ENCODE measurements at regions not wholly inside any gene's neighbourhood (a gene's known extent, or its start where the extent isn't known, plus 50 kb on each side); places are given as distances from the start of the nearest gene placed in this dataset.

- no peak for DNase-seq (ENCODE audit: insufficient read length, low spot score)
- no peak for TF ChIP-seq SPI1 (IDR thresholded peaks at IDR 0.05; ENCODE audit: low read depth, low read length)
- no peak for TF ChIP-seq PAX5 (IDR thresholded peaks at IDR 0.05; ENCODE audit: insufficient read depth, low read length, severe bottlenecking)
- TF ChIP-seq POU2F2 (IDR thresholded peaks at IDR 0.05; ENCODE audit: low read depth, low read length) = no peak
- TF ChIP-seq TAF1 (IDR thresholded peaks at IDR 0.05; ENCODE audit: low read depth, low read length) = no peak
- no peak for FAIRE-seq
Measured at GRCh38 chr7:156168434-156168833, 356.2 kb upstream of the SHH start.

- FAIRE-seq (no peak), DNase-seq (ENCODE audit: insufficient read length, low spot score) (no peak)
- TF ChIP-seq SPI1 (IDR thresholded peaks at IDR 0.05; ENCODE audit: low read depth, low read length) = no peak
- no peak for TF ChIP-seq POLR2AphosphoS5 (IDR thresholded peaks at IDR 0.05; ENCODE audit: low read depth, low read length)
- TF ChIP-seq POU2F2 (IDR thresholded peaks at IDR 0.05; ENCODE audit: low read depth, low read length) = no peak
- TF ChIP-seq PAX5 (IDR thresholded peaks at IDR 0.05; ENCODE audit: insufficient read depth, low read length, severe bottlenecking) = no peak
- TF ChIP-seq POLR2A (IDR thresholded peaks at IDR 0.05; ENCODE audit: low read depth, low read length) = no peak
- no peak for TF ChIP-seq TAF1 (IDR thresholded peaks at IDR 0.05; ENCODE audit: low read depth, low read length)
Measured at GRCh38 chr7:156167987-156168386, 355.7 kb upstream of the SHH start.

DNA sequence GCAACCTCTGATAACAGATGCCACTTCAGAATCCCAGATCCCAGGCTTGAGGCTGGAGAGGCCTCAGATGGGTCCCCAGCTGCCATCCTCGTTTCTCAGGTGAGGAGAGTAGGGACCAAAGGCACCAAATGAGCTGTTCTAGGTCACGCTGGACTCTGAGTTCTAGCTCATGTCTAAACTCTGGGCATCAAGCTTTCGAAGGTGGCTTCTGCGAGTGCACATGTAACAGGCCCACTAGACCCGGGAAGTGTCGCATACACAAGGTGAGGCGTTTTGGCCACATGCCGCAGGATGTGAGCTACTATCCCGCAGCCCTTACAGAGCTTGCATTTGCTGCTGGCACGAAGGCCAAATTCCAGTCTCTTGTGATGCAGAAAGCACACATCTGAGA lies 355.1 kb upstream of the SHH start:
- no peak for TF ChIP-seq POLR2A (IDR thresholded peaks at IDR 0.05; ENCODE audit: low read depth, low read length)
- no peak for FAIRE-seq

GRCh38 chr7:156166692-156167416 lies 354.6 kb upstream of the SHH start:
- TF ChIP-seq POLR2AphosphoS5 (IDR thresholded peaks at IDR 0.05; ENCODE audit: low read depth, low read length) = no peak
- TF ChIP-seq POLR2A (IDR thresholded peaks at IDR 0.05; ENCODE audit: low read depth, low read length) = no peak
- no peak for TF ChIP-seq SPI1 (IDR thresholded peaks at IDR 0.05; ENCODE audit: low read depth, low read length)
- TF ChIP-seq POU2F2 (IDR thresholded peaks at IDR 0.05; ENCODE audit: low read depth, low read length) = no peak
- no peak for TF ChIP-seq PAX5 (IDR thresholded peaks at IDR 0.05; ENCODE audit: insufficient read depth, low read length, severe bottlenecking)
- TF ChIP-seq TAF1 (IDR thresholded peaks at IDR 0.05; ENCODE audit: low read depth, low read length) = no peak
- DNase-seq (ENCODE audit: insufficient read length, low spot score) (no peak), FAIRE-seq (no peak)

More for the DNA sequence above, 355.1 kb upstream of the SHH start:
- DNase-seq (ENCODE audit: insufficient read length, low spot score) = no peak

GRCh38 chr7:156163747-156164146 lies 351.5 kb upstream of the SHH start:
- no peak for FAIRE-seq
- TF ChIP-seq POU2F2 (IDR thresholded peaks at IDR 0.05; ENCODE audit: low read depth, low read length) = no peak
- TF ChIP-seq TAF1 (IDR thresholded peaks at IDR 0.05; ENCODE audit: low read depth, low read length) = no peak
- TF ChIP-seq POLR2AphosphoS5 (IDR thresholded peaks at IDR 0.05; ENCODE audit: low read depth, low read length) = no peak
- TF ChIP-seq SPI1 (IDR thresholded peaks at IDR 0.05; ENCODE audit: low read depth, low read length) = no peak
- no peak for TF ChIP-seq PAX5 (IDR thresholded peaks at IDR 0.05; ENCODE audit: insufficient read depth, low read length, severe bottlenecking)
- TF ChIP-seq POLR2A (IDR thresholded peaks at IDR 0.05; ENCODE audit: low read depth, low read length) = no peak
- no peak for DNase-seq (ENCODE audit: insufficient read length, low spot score)

DNA sequence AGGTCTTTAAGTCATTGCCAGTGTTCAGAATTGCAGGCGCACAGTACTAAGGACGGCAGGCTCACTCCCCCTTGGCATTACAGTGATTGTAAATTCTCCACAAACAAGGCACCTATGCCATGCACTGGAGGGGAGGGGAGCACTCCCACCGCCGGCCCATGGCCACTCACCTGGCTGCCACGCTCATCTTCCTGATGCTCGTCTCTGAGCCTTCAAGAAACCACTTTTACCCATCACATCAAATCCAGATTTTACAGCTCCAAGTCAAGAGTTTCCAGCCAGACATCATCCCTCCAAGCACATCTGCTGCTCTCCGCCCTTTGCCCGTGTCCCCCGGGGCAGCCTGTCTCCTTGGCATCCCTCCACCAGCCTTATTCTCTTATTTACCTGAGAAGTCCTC lies 350.2 kb upstream of the SHH start:
- no peak for FAIRE-seq
- no peak for DNase-seq (ENCODE audit: insufficient read length, low spot score)
- TF ChIP-seq PAX5 (IDR thresholded peaks at IDR 0.05; ENCODE audit: insufficient read depth, low read length, severe bottlenecking) (no peak), POU2F2 (IDR thresholded peaks at IDR 0.05; ENCODE audit: low read depth, low read length) (no peak), TAF1 (IDR thresholded peaks at IDR 0.05; ENCODE audit: low read depth, low read length) (no peak), POLR2AphosphoS5 (IDR thresholded peaks at IDR 0.05; ENCODE audit: low read depth, low read length) (no peak), POLR2A (IDR thresholded peaks at IDR 0.05; ENCODE audit: low read depth, low read length) (no peak), SPI1 (IDR thresholded peaks at IDR 0.05; ENCODE audit: low read depth, low read length) (no peak)

- DNase-seq (ENCODE audit: insufficient read length, low spot score) (no peak), FAIRE-seq (no peak)
- no peak for TF ChIP-seq POLR2A (IDR thresholded peaks at IDR 0.05; ENCODE audit: low read depth, low read length)
- TF ChIP-seq POLR2AphosphoS5 (IDR thresholded peaks at IDR 0.05; ENCODE audit: low read depth, low read length) = no peak
- TF ChIP-seq POU2F2 (IDR thresholded peaks at IDR 0.05; ENCODE audit: low read depth, low read length) = no peak
- no peak for TF ChIP-seq SPI1 (IDR thresholded peaks at IDR 0.05; ENCODE audit: low read depth, low read length)
- TF ChIP-seq PAX5 (IDR thresholded peaks at IDR 0.05; ENCODE audit: insufficient read depth, low read length, severe bottlenecking) = no peak
- no peak for TF ChIP-seq TAF1 (IDR thresholded peaks at IDR 0.05; ENCODE audit: low read depth, low read length)
Measured at GRCh38 chr7:156160811-156161210, 348.5 kb upstream of the SHH start.

- FAIRE-seq = no peak
- TF ChIP-seq POLR2A (IDR thresholded peaks at IDR 0.05; ENCODE audit: low read depth, low read length) = no peak
- TF ChIP-seq TAF1 (IDR thresholded peaks at IDR 0.05; ENCODE audit: low read depth, low read length) = no peak
- no peak for TF ChIP-seq SPI1 (IDR thresholded peaks at IDR 0.05; ENCODE audit: low read depth, low read length)
- no peak for TF ChIP-seq POU2F2 (IDR thresholded peaks at IDR 0.05; ENCODE audit: low read depth, low read length)
- no peak for TF ChIP-seq POLR2AphosphoS5 (IDR thresholded peaks at IDR 0.05; ENCODE audit: low read depth, low read length)
- no peak for TF ChIP-seq PAX5 (IDR thresholded peaks at IDR 0.05; ENCODE audit: insufficient read depth, low read length, severe bottlenecking)
- DNase-seq (ENCODE audit: insufficient read length, low spot score) = no peak
Measured at GRCh38 chr7:156158693-156159092, 346.4 kb upstream of the SHH start.

- TF ChIP-seq POU2F2 (IDR thresholded peaks at IDR 0.05; ENCODE audit: low read depth, low read length) = no peak
- no peak for TF ChIP-seq SPI1 (IDR thresholded peaks at IDR 0.05; ENCODE audit: low read depth, low read length)
- no peak for TF ChIP-seq PAX5 (IDR thresholded peaks at IDR 0.05; ENCODE audit: insufficient read depth, low read length, severe bottlenecking)
- no peak for TF ChIP-seq TAF1 (IDR thresholded peaks at IDR 0.05; ENCODE audit: low read depth, low read length)
- no peak for TF ChIP-seq POLR2A (IDR thresholded peaks at IDR 0.05; ENCODE audit: low read depth, low read length)
- no peak for TF ChIP-seq POLR2AphosphoS5 (IDR thresholded peaks at IDR 0.05; ENCODE audit: low read depth, low read length)
- DNase-seq (ENCODE audit: insufficient read length, low spot score) = no peak
- no peak for FAIRE-seq
Measured at GRCh38 chr7:156158213-156158612, 345.9 kb upstream of the SHH start.

DNA sequence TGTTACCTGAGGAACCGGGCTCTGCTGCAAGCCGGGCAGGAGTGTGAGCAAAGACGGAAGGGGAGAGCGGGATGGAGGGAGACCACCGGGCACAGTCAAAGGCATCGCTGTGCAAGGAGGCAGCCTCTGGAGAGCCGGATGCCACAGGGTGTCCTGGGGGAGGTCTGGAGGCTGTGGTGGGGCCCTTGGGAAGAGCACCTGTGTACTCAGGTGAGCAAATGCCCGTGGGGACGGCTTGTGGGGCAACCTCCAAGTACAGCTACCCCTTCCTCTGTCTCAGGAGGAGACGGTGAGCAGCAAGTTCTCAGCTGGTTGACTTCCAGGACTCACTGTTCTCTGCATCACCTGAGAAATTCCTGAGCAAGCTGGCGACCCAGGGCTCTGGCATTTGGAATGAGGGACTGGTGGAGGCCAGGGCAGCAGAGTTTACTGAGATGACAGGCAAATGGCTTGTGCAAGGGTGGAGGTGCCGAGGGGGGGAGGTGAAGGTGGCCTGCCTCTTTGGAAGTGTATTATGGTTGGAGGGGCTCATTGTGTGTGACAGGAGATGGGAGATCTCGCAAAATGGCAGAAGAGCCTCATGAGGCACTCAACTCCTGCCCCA lies 345.2 kb upstream of the SHH start:
- TF ChIP-seq SPI1 (IDR thresholded peaks at IDR 0.05; ENCODE audit: low read depth, low read length) (no peak), TAF1 (IDR thresholded peaks at IDR 0.05; ENCODE audit: low read depth, low read length) (no peak)
- DNase-seq (ENCODE audit: insufficient read length, low spot score) (no peak), FAIRE-seq (no peak)
